Endothelial cell (in vitro differentiated cells): ENCODE measurements at regions not wholly inside any gene's neighbourhood (a gene's known extent, or its start where the extent isn't known, plus 50 kb on each side); places are given as distances from the start of the nearest gene placed in this dataset.

Experiments used
- DNase-seq: peaks from one replicate; pipeline ENCODE4 v3.0.0; 2021; ENCODE audit warnings: low spot score
- H3K27ac Mint-ChIP-seq: one replicate; pipeline ENCODE4 v1.8.0; 2021; ENCODE audit warnings: mixed read lengths, inconsistent platforms; ENCODE audit not compliant: unreplicated experiment
- H3K27me3 Mint-ChIP-seq: one replicate; pipeline ENCODE4 v1.8.0; 2021; ENCODE audit warnings: mild to moderate bottlenecking, moderate library complexity, mixed read lengths, inconsistent platforms; ENCODE audit not compliant: unreplicated experiment
- H3K36me3 Mint-ChIP-seq: one replicate; pipeline ENCODE4 v1.8.0; 2021; ENCODE audit warnings: mild to moderate bottlenecking, low read depth, mixed read lengths, inconsistent platforms; ENCODE audit not compliant: unreplicated experiment
- H3K4me1 Mint-ChIP-seq: one replicate; pipeline ENCODE4 v1.8.0; 2021; ENCODE audit warnings: mild to moderate bottlenecking, mixed read lengths, inconsistent platforms; ENCODE audit not compliant: unreplicated experiment
- H3K4me3 Mint-ChIP-seq: one replicate; pipeline ENCODE4 v1.8.0; 2021; ENCODE audit warnings: mild to moderate bottlenecking, mixed read lengths, inconsistent platforms; ENCODE audit not compliant: unreplicated experiment
- H3K9me3 Mint-ChIP-seq: one replicate; pipeline ENCODE4 v1.8.0; 2021; ENCODE audit warnings: mixed read lengths, inconsistent platforms; ENCODE audit not compliant: unreplicated experiment
- CTCF ChIP-seq: fragments of 200-600 bp; sonication (generic); IDR thresholded peaks from one replicate; pipeline ENCODE4 v1.5.0; 2021; ENCODE audit warnings: antibody characterized with exemption; ENCODE audit not compliant: unreplicated experiment

GRCh38 chr5:18744441-18744840 is 1110.2 kb downstream of the TAF11L14 start:
- H3K4me3 Mint-ChIP-seq = no peak overlapping the region
- H3K9me3 Mint-ChIP-seq = no peaks in the 10 kb centered on the region
- H3K27me3 Mint-ChIP-seq = no peaks in the 10 kb centered on the region
- no peak overlapping the region for H3K27ac Mint-ChIP-seq
- H3K36me3 Mint-ChIP-seq = no peaks in the 10 kb centered on the region
- TF ChIP-seq CTCF = no peak
- DNase-seq = no peak
- no peaks in the 10 kb centered on the region for H3K4me1 Mint-ChIP-seq

- Mint-ChIP-seq H3K36me3 (no peaks in the 10 kb centered on the region), H3K4me3 (no peak overlapping the region), H3K9me3 (no peaks in the 10 kb centered on the region), H3K27me3 (no peaks in the 10 kb centered on the region), H3K27ac (no peak overlapping the region), H3K4me1 (no peaks in the 10 kb centered on the region)
- no peak for TF ChIP-seq CTCF
- no peak for DNase-seq
Observed at GRCh38 chr5:18745042-18745987, 1111.1 kb downstream of the TAF11L14 start.

GRCh38 chr5:18745988-18746615 is 1111.8 kb downstream of the TAF11L14 start:
- Mint-ChIP-seq H3K4me3 (no peak overlapping the region), H3K36me3 (no peaks in the 10 kb centered on the region), H3K27ac (no peak overlapping the region), H3K4me1 (no peaks in the 10 kb centered on the region), H3K27me3 (no peaks in the 10 kb centered on the region), H3K9me3 (no peaks in the 10 kb centered on the region)
- no peak for DNase-seq
- TF ChIP-seq CTCF = no peak

- no peak for TF ChIP-seq CTCF
- Mint-ChIP-seq H3K9me3 (no peaks in the 10 kb centered on the region), H3K36me3 (no peaks in the 10 kb centered on the region), H3K27ac (no peak overlapping the region), H3K4me3 (no peak overlapping the region), H3K4me1 (no peaks in the 10 kb centered on the region), H3K27me3 (no peaks in the 10 kb centered on the region)
- DNase-seq = no peak
Observed at GRCh38 chr5:18749763-18750162, 1115.5 kb downstream of the TAF11L14 start.

DNA sequence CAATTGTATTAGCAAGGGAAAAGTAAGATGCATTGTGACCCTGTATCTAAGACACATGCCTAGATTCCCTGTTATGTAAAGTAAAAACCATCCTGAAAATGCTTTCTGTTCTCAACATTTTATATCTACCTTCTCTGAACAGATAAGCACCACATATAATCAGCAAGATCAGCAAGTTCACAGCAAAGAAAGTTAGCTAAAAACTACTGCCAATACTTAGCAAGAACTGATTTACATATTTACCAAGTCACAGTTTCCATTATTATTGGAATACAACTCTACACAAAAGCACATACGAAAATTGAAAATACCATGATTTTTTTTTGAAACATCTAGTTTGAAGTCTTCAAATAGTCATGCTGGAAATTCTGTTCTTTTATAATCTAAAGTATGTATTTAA is 1118.1 kb downstream of the TAF11L14 start:
- no peaks in the 10 kb centered on the region for H3K27me3 Mint-ChIP-seq
- H3K27ac Mint-ChIP-seq = no peak overlapping the region
- H3K9me3 Mint-ChIP-seq = no peaks in the 10 kb centered on the region
- TF ChIP-seq CTCF = no peak
- H3K36me3 Mint-ChIP-seq = no peaks in the 10 kb centered on the region
- H3K4me1 Mint-ChIP-seq = no peaks in the 10 kb centered on the region
- H3K4me3 Mint-ChIP-seq = no peak overlapping the region
- no peak for DNase-seq
